ENCODE measurements at regions not wholly inside any gene's neighbourhood (a gene's known extent, or its start where the extent isn't known, plus 50 kb on each side); places are given as distances from the start of the nearest gene placed in this dataset.

DNA sequence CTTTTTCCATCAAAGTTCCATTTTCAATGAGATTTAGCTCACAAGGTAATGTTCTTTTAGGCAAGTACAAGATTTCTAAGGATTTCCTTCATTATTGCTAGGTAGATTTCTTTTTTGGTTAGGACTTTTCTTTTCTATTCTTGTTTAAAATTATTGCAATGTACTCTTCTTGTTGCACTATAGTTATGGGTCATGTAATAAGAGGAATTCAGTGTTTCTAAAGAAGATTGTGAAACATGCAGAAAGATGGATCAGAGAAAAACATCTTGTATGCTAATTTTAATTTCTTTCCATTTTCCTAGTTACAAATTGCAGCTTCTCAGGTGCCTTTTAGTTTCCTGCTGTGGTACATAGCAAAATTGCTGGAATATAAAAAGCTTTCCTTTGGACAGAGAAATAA is 56.1 kb downstream of the BTG1 start:
- TF ChIP-seq, protein P1, sequence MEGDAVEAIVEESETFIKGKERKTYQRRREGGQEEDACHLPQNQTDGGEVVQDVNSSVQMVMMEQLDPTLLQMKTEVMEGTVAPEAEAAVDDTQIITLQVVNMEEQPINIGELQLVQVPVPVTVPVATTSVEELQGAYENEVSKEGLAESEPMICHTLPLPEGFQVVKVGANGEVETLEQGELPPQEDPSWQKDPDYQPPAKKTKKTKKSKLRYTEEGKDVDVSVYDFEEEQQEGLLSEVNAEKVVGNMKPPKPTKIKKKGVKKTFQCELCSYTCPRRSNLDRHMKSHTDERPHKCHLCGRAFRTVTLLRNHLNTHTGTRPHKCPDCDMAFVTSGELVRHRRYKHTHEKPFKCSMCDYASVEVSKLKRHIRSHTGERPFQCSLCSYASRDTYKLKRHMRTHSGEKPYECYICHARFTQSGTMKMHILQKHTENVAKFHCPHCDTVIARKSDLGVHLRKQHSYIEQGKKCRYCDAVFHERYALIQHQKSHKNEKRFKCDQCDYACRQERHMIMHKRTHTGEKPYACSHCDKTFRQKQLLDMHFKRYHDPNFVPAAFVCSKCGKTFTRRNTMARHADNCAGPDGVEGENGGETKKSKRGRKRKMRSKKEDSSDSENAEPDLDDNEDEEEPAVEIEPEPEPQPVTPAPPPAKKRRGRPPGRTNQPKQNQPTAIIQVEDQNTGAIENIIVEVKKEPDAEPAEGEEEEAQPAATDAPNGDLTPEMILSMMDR (IDR thresholded peaks at IDR 0.05; ENCODE audit: insufficient read depth, low read length, poor library complexity, severe bottlenecking): no peak
- no peak for TF ChIP-seq EZH2phosphoT487 (conservative IDR thresholded peaks at IDR 0.05; ENCODE audit: low read length)

Data from SU-DHL-6 (cell line).